ENCODE measurements at regions not wholly inside any gene's neighbourhood (a gene's known extent, or its start where the extent isn't known, plus 50 kb on each side); places are given as distances from the start of the nearest gene placed in this dataset.

DNA sequence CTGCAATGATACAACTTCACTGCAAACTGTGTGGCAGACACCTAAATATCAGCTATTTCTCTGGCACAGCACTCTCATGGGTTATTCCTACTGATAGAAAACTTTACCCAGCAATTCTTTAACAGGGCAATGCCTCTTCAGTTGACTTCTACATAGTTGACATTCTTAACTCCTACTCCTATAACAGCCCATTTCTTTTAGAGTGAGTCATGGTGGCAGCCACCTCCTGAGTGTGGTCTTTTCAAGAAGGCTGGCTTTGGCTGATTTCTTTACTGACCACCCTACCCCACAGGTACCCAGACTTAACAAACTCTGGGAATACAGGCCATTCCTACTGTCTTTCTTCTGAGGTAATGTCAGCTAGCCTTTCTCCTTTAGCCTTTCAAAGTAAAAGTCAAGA is 805.8 kb upstream of the ADGRL2 start:
- Histone ChIP-seq H3K27me3 (ENCODE audit: control insufficient read depth, insufficient read depth, low read length) (no peaks in the 10 kb centered on the region), H3K36me3 (ENCODE audit: control insufficient read depth in 2 of 3, insufficient read depth in 3 of 3, low read length in 3 of 3) (no peaks in the 10 kb centered on the region), H3K27ac (ENCODE audit: low read depth in 2 of 2, low read length in 2 of 2) (no peak overlapping the region), H3K4me3 (ENCODE audit: low read length in 3 of 3) (no peak overlapping the region), H3K4me1 (ENCODE audit: control insufficient read depth in 2 of 3, insufficient read depth in 2 of 3, low read depth in 1 of 3, low read length in 3 of 3) (no peaks in the 10 kb centered on the region), H3K9me3 (ENCODE audit: control insufficient read depth in 2 of 3, insufficient read depth in 1 of 3, low read length in 3 of 3) (no peaks in the 10 kb centered on the region), H3K9ac (ENCODE audit: low read length in 3 of 3) (no peak overlapping the region)
- no peak for DNase-seq
- intact Hi-C loops (cut with DNase I): no loop called here
- TF ChIP-seq CTCF (IDR thresholded peaks at IDR 0.05; ENCODE audit: borderline replicate concordance, extremely low read depth, insufficient read depth): no peak
- no peak for FAIRE-seq

DNA sequence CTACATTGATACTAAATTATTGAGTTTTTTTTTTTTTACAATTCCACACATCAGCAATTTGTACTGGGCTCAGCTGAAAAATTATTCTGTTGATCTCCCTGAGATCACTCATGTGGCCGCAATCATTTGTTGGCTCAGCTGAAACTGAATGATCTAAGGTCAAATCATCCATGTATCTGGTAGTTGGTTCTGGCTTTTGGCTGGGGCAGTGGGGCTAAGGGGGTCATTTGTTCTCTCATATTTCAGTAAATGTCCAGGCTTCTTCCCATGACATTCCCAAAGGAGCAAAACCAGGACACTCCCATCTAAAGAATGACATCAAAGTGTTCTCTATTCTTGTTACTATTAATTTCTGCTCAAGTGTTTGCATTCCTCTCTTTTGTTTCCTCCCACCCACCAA is 806.7 kb upstream of the ADGRL2 start:
- TF ChIP-seq CTCF (IDR thresholded peaks at IDR 0.05; ENCODE audit: borderline replicate concordance, extremely low read depth, insufficient read depth): no peak
- no peak overlapping the region for H3K4me3 ChIP-seq (ENCODE audit: low read length in 3 of 3)
- intact Hi-C loops (cut with DNase I): no loop called here
- H3K27me3 ChIP-seq (ENCODE audit: control insufficient read depth, insufficient read depth, low read length): no peaks in the 10 kb centered on the region
- H3K9me3 ChIP-seq (ENCODE audit: control insufficient read depth in 2 of 3, insufficient read depth in 1 of 3, low read length in 3 of 3): no peaks in the 10 kb centered on the region
- H3K9ac ChIP-seq (ENCODE audit: low read length in 3 of 3): no peak overlapping the region
- no peaks in the 10 kb centered on the region for H3K36me3 ChIP-seq (ENCODE audit: control insufficient read depth in 2 of 3, insufficient read depth in 3 of 3, low read length in 3 of 3)
- H3K4me1 ChIP-seq (ENCODE audit: control insufficient read depth in 2 of 3, insufficient read depth in 2 of 3, low read depth in 1 of 3, low read length in 3 of 3): no peaks in the 10 kb centered on the region
- FAIRE-seq: no peak
- DNase-seq: no peak
- H3K27ac ChIP-seq (ENCODE audit: low read depth in 2 of 2, low read length in 2 of 2): no peak overlapping the region

- no peak for FAIRE-seq
- H3K9me3 ChIP-seq (ENCODE audit: control insufficient read depth in 2 of 3, insufficient read depth in 1 of 3, low read length in 3 of 3): no peaks in the 10 kb centered on the region
- H3K36me3 ChIP-seq (ENCODE audit: control insufficient read depth in 2 of 3, insufficient read depth in 3 of 3, low read length in 3 of 3): no peaks in the 10 kb centered on the region
- intact Hi-C loops (cut with DNase I): no loop called here
- no peak for DNase-seq
- H3K4me1 ChIP-seq (ENCODE audit: control insufficient read depth in 2 of 3, insufficient read depth in 2 of 3, low read depth in 1 of 3, low read length in 3 of 3): no peaks in the 10 kb centered on the region
- H3K4me3 ChIP-seq (ENCODE audit: low read length in 3 of 3): no peak overlapping the region
- no peak overlapping the region for H3K27ac ChIP-seq (ENCODE audit: low read depth in 2 of 2, low read length in 2 of 2)
- no peak overlapping the region for H3K9ac ChIP-seq (ENCODE audit: low read length in 3 of 3)
- TF ChIP-seq CTCF (IDR thresholded peaks at IDR 0.05; ENCODE audit: borderline replicate concordance, extremely low read depth, insufficient read depth): no peak
- no peaks in the 10 kb centered on the region for H3K27me3 ChIP-seq (ENCODE audit: control insufficient read depth, insufficient read depth, low read length)
These were observed 807.4 kb upstream of the ADGRL2 start for GRCh38 chr1:80993154-80993980.

Data from kidney (tissue), 13 donors.